ENCODE measurements at regions not wholly inside any gene's neighbourhood (a gene's known extent, or its start where the extent isn't known, plus 50 kb on each side); places are given as distances from the start of the nearest gene placed in this dataset.

- DNase-seq (ENCODE audit: low read depth, low spot score): no peak
Observed at GRCh38 chrX:10047133-10047532, 80.0 kb downstream of the CLDN34 start.

GRCh38 chrX:10047631-10048030 is 80.5 kb downstream of the CLDN34 start:
- DNase-seq (ENCODE audit: low read depth, low spot score): no peak

GRCh38 chrX:10048076-10048475 is 80.9 kb downstream of the CLDN34 start:
- DNase-seq (ENCODE audit: low read depth, low spot score): no peak

GRCh38 chrX:10048707-10049106 is 81.5 kb downstream of the CLDN34 start:
- DNase-seq (ENCODE audit: low read depth, low spot score): no peak

- DNase-seq (ENCODE audit: low read depth, low spot score): no peak
Observed at GRCh38 chrX:10049236-10049635, 82.1 kb downstream of the CLDN34 start.

- no peak for DNase-seq (ENCODE audit: low read depth, low spot score)
Observed at GRCh38 chrX:10050481-10050880, 83.3 kb downstream of the CLDN34 start.

GRCh38 chrX:10051866-10052480 is 84.8 kb downstream of the CLDN34 start:
- DNase-seq (ENCODE audit: low read depth, low spot score): no peak

GRCh38 chrX:10052906-10053625 is 85.9 kb downstream of the CLDN34 start:
- no peak for DNase-seq (ENCODE audit: low read depth, low spot score)

GRCh38 chrX:10054396-10054795 is 87.2 kb downstream of the CLDN34 start:
- no peak for DNase-seq (ENCODE audit: low read depth, low spot score)

- DNase-seq (ENCODE audit: low read depth, low spot score): no peak
Observed at GRCh38 chrX:10055430-10055829, 88.3 kb downstream of the CLDN34 start.

- DNase-seq (ENCODE audit: low read depth, low spot score): no peak
Observed at GRCh38 chrX:10062352-10062751, 94.4 kb upstream of the CLCN4 start.

GRCh38 chrX:10062980-10063379 is 93.8 kb upstream of the CLCN4 start:
- no peak for DNase-seq (ENCODE audit: low read depth, low spot score)

- DNase-seq (ENCODE audit: low read depth, low spot score): no peak
Observed at GRCh38 chrX:10064736-10065135, 92.0 kb upstream of the CLCN4 start.

GRCh38 chrX:10070714-10071436 is 85.9 kb upstream of the CLCN4 start:
- no peak for DNase-seq (ENCODE audit: low read depth, low spot score)

GRCh38 chrX:10071451-10072144 is 85.2 kb upstream of the CLCN4 start:
- DNase-seq (ENCODE audit: low read depth, low spot score): no peak

- DNase-seq (ENCODE audit: low read depth, low spot score): no peak
Observed at GRCh38 chrX:10072786-10073568, 83.8 kb upstream of the CLCN4 start.

- DNase-seq (ENCODE audit: low read depth, low spot score): no peak
Observed at GRCh38 chrX:10073671-10074070, 83.1 kb upstream of the CLCN4 start.

- no peak for DNase-seq (ENCODE audit: low read depth, low spot score)
Observed at GRCh38 chrX:10074241-10074941, 82.4 kb upstream of the CLCN4 start.

GRCh38 chrX:10076765-10077164 is 80.0 kb upstream of the CLCN4 start:
- DNase-seq (ENCODE audit: low read depth, low spot score): no peak

- no peak for DNase-seq (ENCODE audit: low read depth, low spot score)
Observed at GRCh38 chrX:10077425-10078188, 79.2 kb upstream of the CLCN4 start.
